ES-I3 (cell line): ENCODE measurements at regions not wholly inside any gene's neighbourhood (a gene's known extent, or its start where the extent isn't known, plus 50 kb on each side); places are given as distances from the start of the nearest gene placed in this dataset.

ENCODE experiments used
- H3K36me3 ChIP-seq: 2 replicates; pipeline ENCODE4 v1.6.1; 2013; ENCODE audit warnings: mild to moderate bottlenecking, low read length, control low read depth, moderate library complexity; ENCODE audit not compliant: insufficient read depth
- H3K4me1 ChIP-seq: 2 replicates; pipeline ENCODE4 v1.6.1; 2013; ENCODE audit warnings: mild to moderate bottlenecking, control low read depth, low read length; ENCODE audit not compliant: insufficient read depth
- H3K9ac ChIP-seq: 2 replicates; pipeline ENCODE4 v1.6.1; 2013; ENCODE audit warnings: low read depth, mild to moderate bottlenecking, low read length, moderate library complexity
- H3K9me3 ChIP-seq: 2 replicates; pipeline ENCODE4 v1.6.1; 2013; ENCODE audit warnings: mild to moderate bottlenecking, low read length, moderate library complexity; ENCODE audit not compliant: control insufficient read depth, insufficient read depth

- Histone ChIP-seq H3K9ac (no peak overlapping the region), H3K9me3 (0 out of 2 replicates have a peak, but pooled peaks cover 5% of the 10 kb centered on the region), H3K4me1 (peaks cover under 1% of the 10 kb centered on the region; the same call in 1 of the 2 replicates)
These were observed 96.5 kb upstream of the SLCO6A1 start for GRCh38 chr5:102595332-102595731.

GRCh38 chr5:102596113-102596512 lies 97.3 kb upstream of the SLCO6A1 start:
- 0 out of 2 replicates have a peak, but pooled peaks cover 5% of the 10 kb centered on the region for H3K9me3 ChIP-seq
- no peaks in the 10 kb centered on the region for H3K4me1 ChIP-seq
- H3K36me3 ChIP-seq = no peaks in the 10 kb centered on the region
- H3K9ac ChIP-seq = no peak overlapping the region

More at GRCh38 chr5:102595332-102595731, 96.5 kb upstream of the SLCO6A1 start:
- no peaks in the 10 kb centered on the region for H3K36me3 ChIP-seq

GRCh38 chr5:102596951-102597350 lies 98.2 kb upstream of the SLCO6A1 start:
- Histone ChIP-seq H3K4me1 (no peaks in the 10 kb centered on the region), H3K9me3 (0 out of 2 replicates have a peak, but pooled peaks cover 5% of the 10 kb centered on the region), H3K36me3 (no peaks in the 10 kb centered on the region), H3K9ac (no peak overlapping the region)

- H3K36me3 ChIP-seq = no peaks in the 10 kb centered on the region
These were observed 100.5 kb upstream of the SLCO6A1 start for GRCh38 chr5:102599289-102599688.

GRCh38 chr5:102600964-102601363 lies 102.2 kb upstream of the SLCO6A1 start:
- no peaks in the 10 kb centered on the region for H3K9me3 ChIP-seq
- H3K4me1 ChIP-seq = no peaks in the 10 kb centered on the region; the same call in none of the 2 replicates
- no peaks in the 10 kb centered on the region for H3K36me3 ChIP-seq
- H3K9ac ChIP-seq = no peak overlapping the region

More at GRCh38 chr5:102599289-102599688, 100.5 kb upstream of the SLCO6A1 start:
- Histone ChIP-seq H3K4me1 (no peaks in the 10 kb centered on the region; the same call in none of the 2 replicates), H3K9ac (no peak overlapping the region), H3K9me3 (no peaks in the 10 kb centered on the region)

GRCh38 chr5:102603670-102604069 lies 104.9 kb upstream of the SLCO6A1 start:
- Histone ChIP-seq H3K36me3 (peaks cover 6% of the 10 kb centered on the region; the same call in 1 of the 2 replicates), H3K9ac (no peak overlapping the region), H3K4me1 (no peaks in the 10 kb centered on the region; the same call in none of the 2 replicates), H3K9me3 (no peaks in the 10 kb centered on the region)

GRCh38 chr5:102608414-102608813 lies 109.6 kb upstream of the SLCO6A1 start:
- peaks cover 7% of the 10 kb centered on the region; the same call in 1 of the 2 replicates for H3K36me3 ChIP-seq
- no peaks in the 10 kb centered on the region for H3K9me3 ChIP-seq
- no peaks in the 10 kb centered on the region; the same call in none of the 2 replicates for H3K4me1 ChIP-seq
- no peak overlapping the region for H3K9ac ChIP-seq

GRCh38 chr5:102611312-102611711 lies 112.5 kb upstream of the SLCO6A1 start:
- Histone ChIP-seq H3K9me3 (no peaks in the 10 kb centered on the region), H3K4me1 (no peaks in the 10 kb centered on the region), H3K9ac (no peak overlapping the region), H3K36me3 (peaks cover 7% of the 10 kb centered on the region; the same call in 1 of the 2 replicates)

GRCh38 chr5:102613661-102614060 lies 114.9 kb upstream of the SLCO6A1 start:
- H3K4me1 ChIP-seq = no peaks in the 10 kb centered on the region
- peaks cover 2% of the 10 kb centered on the region; the same call in 1 of the 2 replicates for H3K36me3 ChIP-seq
- H3K9me3 ChIP-seq = no peaks in the 10 kb centered on the region
- no peak overlapping the region for H3K9ac ChIP-seq

GRCh38 chr5:102617191-102618187 lies 118.7 kb upstream of the SLCO6A1 start:
- Histone ChIP-seq H3K4me1 (no peaks in the 10 kb centered on the region), H3K9me3 (no peaks in the 10 kb centered on the region), H3K9ac (no peak overlapping the region), H3K36me3 (no peaks in the 10 kb centered on the region)

- no peaks in the 10 kb centered on the region for H3K4me1 ChIP-seq
- no peaks in the 10 kb centered on the region for H3K9me3 ChIP-seq
- H3K36me3 ChIP-seq = no peaks in the 10 kb centered on the region
- H3K9ac ChIP-seq = no peak overlapping the region
These were observed 123.5 kb upstream of the SLCO6A1 start for GRCh38 chr5:102622262-102622661.

- Histone ChIP-seq H3K9ac (no peak overlapping the region), H3K4me1 (no peaks in the 10 kb centered on the region), H3K9me3 (no peaks in the 10 kb centered on the region), H3K36me3 (no peaks in the 10 kb centered on the region)
These were observed 124.7 kb upstream of the SLCO6A1 start for GRCh38 chr5:102623329-102624065.

- no peaks in the 10 kb centered on the region for H3K9me3 ChIP-seq
- no peak overlapping the region for H3K9ac ChIP-seq
- H3K36me3 ChIP-seq = no peaks in the 10 kb centered on the region
- no peaks in the 10 kb centered on the region for H3K4me1 ChIP-seq
These were observed 125.6 kb upstream of the SLCO6A1 start for GRCh38 chr5:102624405-102624804.

- Histone ChIP-seq H3K4me1 (no peaks in the 10 kb centered on the region), H3K9ac (no peak overlapping the region), H3K9me3 (no peaks in the 10 kb centered on the region)
These were observed 126.7 kb upstream of the SLCO6A1 start for GRCh38 chr5:102625468-102625867.

More at GRCh38 chr5:102625468-102625867, 126.7 kb upstream of the SLCO6A1 start:
- H3K36me3 ChIP-seq = no peaks in the 10 kb centered on the region
